GM23338 (cell line): ENCODE measurements at regions not wholly inside any gene's neighbourhood (a gene's known extent, or its start where the extent isn't known, plus 50 kb on each side); places are given as distances from the start of the nearest gene placed in this dataset.

ENCODE experiments used
- EZH2 ChIP-seq: fragments of 200-600 bp; sonication (generic); IDR thresholded peaks from one replicate; pipeline ENCODE4 v1.8.0; 2017; ENCODE audit warnings: antibody characterized with exemption, mild to moderate bottlenecking, low read depth; ENCODE audit not compliant: unreplicated experiment
- EZH2phosphoT487 ChIP-seq: fragments of 200-600 bp; sonication (generic); IDR thresholded peaks from one replicate; pipeline ENCODE4 v1.8.1; 2018; ENCODE audit warnings: antibody characterized with exemption; ENCODE audit not compliant: unreplicated experiment
- POLR2AphosphoS5 ChIP-seq: IDR thresholded peaks from 2 replicates; pipeline ENCODE4 v1.6.1; 2016; ENCODE audit warnings: antibody characterized with exemption, low read depth
- REST ChIP-seq: IDR thresholded peaks from one replicate; pipeline ENCODE4 v1.6.1; 2018; ENCODE audit warnings: antibody characterized with exemption; ENCODE audit not compliant: unreplicated experiment
- TF ChIP-seq, protein P1 (sequence below), 2 experiments: fragments of 200-600 bp in 1 of 2; sonication (generic) in 1 of 2; conservative IDR thresholded peaks; 2 replicates each; pipeline versions ENCODE4 v1.5.1 to v1.6.1; 2016 to 2017; ENCODE audit warnings: antibody characterized with exemption in 2 of 2, low read depth in 2 of 2, mild to moderate bottlenecking in 2 of 2, moderate library complexity in 1 of 2

- no peak for TF ChIP-seq POLR2AphosphoS5
- TF ChIP-seq, protein P1, sequence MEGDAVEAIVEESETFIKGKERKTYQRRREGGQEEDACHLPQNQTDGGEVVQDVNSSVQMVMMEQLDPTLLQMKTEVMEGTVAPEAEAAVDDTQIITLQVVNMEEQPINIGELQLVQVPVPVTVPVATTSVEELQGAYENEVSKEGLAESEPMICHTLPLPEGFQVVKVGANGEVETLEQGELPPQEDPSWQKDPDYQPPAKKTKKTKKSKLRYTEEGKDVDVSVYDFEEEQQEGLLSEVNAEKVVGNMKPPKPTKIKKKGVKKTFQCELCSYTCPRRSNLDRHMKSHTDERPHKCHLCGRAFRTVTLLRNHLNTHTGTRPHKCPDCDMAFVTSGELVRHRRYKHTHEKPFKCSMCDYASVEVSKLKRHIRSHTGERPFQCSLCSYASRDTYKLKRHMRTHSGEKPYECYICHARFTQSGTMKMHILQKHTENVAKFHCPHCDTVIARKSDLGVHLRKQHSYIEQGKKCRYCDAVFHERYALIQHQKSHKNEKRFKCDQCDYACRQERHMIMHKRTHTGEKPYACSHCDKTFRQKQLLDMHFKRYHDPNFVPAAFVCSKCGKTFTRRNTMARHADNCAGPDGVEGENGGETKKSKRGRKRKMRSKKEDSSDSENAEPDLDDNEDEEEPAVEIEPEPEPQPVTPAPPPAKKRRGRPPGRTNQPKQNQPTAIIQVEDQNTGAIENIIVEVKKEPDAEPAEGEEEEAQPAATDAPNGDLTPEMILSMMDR (conservative IDR thresholded peaks at IDR 0.05; ENCODE audit: low read depth in 2 of 2) = no peak
- TF ChIP-seq EZH2 = no peak
- no peak for TF ChIP-seq REST
- no peak for TF ChIP-seq EZH2phosphoT487
These were observed 326.1 kb downstream of the SH3BGRL start for GRCh38 chrX:81527881-81528440.
